Keratinocyte (primary cell): ENCODE measurements at regions not wholly inside any gene's neighbourhood (a gene's known extent, or its start where the extent isn't known, plus 50 kb on each side); places are given as distances from the start of the nearest gene placed in this dataset.

Source experiments
- DNase-seq: peaks from one replicate; pipeline ENCODE4 v3.0.0-alpha.2; 2011; ENCODE audit warnings: low read depth, missing footprints, low spot score
- FAIRE-seq: peaks from 2 replicates; lab custom pipeline; 2011; peaks lifted over from hg19 to GRCh38; lab: Jason Lieb, UNC
- H2AFZ ChIP-seq: 2 replicates; pipeline ENCODE4 v1.6.0; 2012; ENCODE audit warnings: low read length, control low read depth, inconsistent platforms; ENCODE audit not compliant: control insufficient read depth
- H3K27ac ChIP-seq: 2 replicates; pipeline ENCODE4 v1.5.1; 2011; ENCODE audit warnings: low read length; ENCODE audit not compliant: control insufficient read depth, insufficient read depth
- H3K27me3 ChIP-seq: 3 replicates; pipeline ENCODE4 v1.6.0; 2011; ENCODE audit warnings: low read length; ENCODE audit not compliant: control insufficient read depth, insufficient read depth; ENCODE audit errors: extremely low read depth
- H3K36me3 ChIP-seq, 2 experiments: 2 replicates in 1 of 2; 3 replicates in 1 of 2; pipeline ENCODE4 v1.5.1; 2011; ENCODE audit warnings: low read length in 2 of 2, mild to moderate bottlenecking in 1 of 2; ENCODE audit not compliant: control insufficient read depth in 2 of 2, insufficient read depth in 2 of 2; ENCODE audit errors: extremely low read depth in 1 of 2
- H3K4me1 ChIP-seq: 3 replicates; pipeline ENCODE4 v1.5.1; 2011; ENCODE audit warnings: low read length; ENCODE audit not compliant: control insufficient read depth, insufficient read depth; ENCODE audit errors: extremely low read depth
- H3K4me2 ChIP-seq: 3 replicates; pipeline ENCODE4 v1.6.0; 2011; ENCODE audit warnings: low read depth, low read length; ENCODE audit not compliant: control insufficient read depth, insufficient read depth; ENCODE audit errors: extremely low read depth
- H3K4me3 ChIP-seq, 3 experiments: fragments of 200-600 bp in 1 of 3; sonication (generic) in 1 of 3; 2 replicates in 2 of 3; 3 replicates in 1 of 3; pipeline ENCODE4 v1.5.1; 2011 to 2016; ENCODE audit warnings: low read length in 3 of 3, mild to moderate bottlenecking in 3 of 3, control low read depth in 2 of 3, inconsistent platforms in 1 of 3, low read depth in 1 of 3, mixed read lengths in 1 of 3, mixed run types in 1 of 3, moderate library complexity in 1 of 3; ENCODE audit not compliant: control insufficient read depth in 2 of 3, insufficient read depth in 2 of 3; ENCODE audit errors: extremely low read depth in 1 of 3
- H3K79me2 ChIP-seq: 2 replicates; pipeline ENCODE4 v1.6.0; 2012; ENCODE audit warnings: low read length; ENCODE audit not compliant: control insufficient read depth, insufficient read depth
- H3K9ac ChIP-seq: 3 replicates; pipeline ENCODE4 v1.6.0; 2011; ENCODE audit warnings: low read length; ENCODE audit not compliant: control insufficient read depth, insufficient read depth; ENCODE audit errors: extremely low read depth
- H3K9me1 ChIP-seq: 3 replicates; pipeline ENCODE4 v1.6.0; 2011; ENCODE audit warnings: low read length; ENCODE audit not compliant: control insufficient read depth, insufficient read depth; ENCODE audit errors: extremely low read depth
- H3K9me3 ChIP-seq: 2 replicates; pipeline ENCODE4 v1.5.1; 2012; ENCODE audit warnings: low read depth, low read length; ENCODE audit not compliant: control insufficient read depth
- H4K20me1 ChIP-seq: 3 replicates; pipeline ENCODE4 v1.6.0; 2011; ENCODE audit warnings: low read length; ENCODE audit not compliant: control insufficient read depth, insufficient read depth; ENCODE audit errors: extremely low read depth
- CTCF ChIP-seq, 3 experiments: IDR thresholded peaks in 1 of 3; conservative IDR thresholded peaks in 1 of 3; optimal IDR thresholded peaks in 1 of 3; 2 replicates in 2 of 3; 3 replicates in 1 of 3; pipeline versions ENCODE3 to v1.5.1; 2011; ENCODE audit warnings: low read length in 3 of 3, mild to moderate bottlenecking in 3 of 3, moderate library complexity in 2 of 3, control low read depth in 1 of 3, inconsistent platforms in 1 of 3; ENCODE audit not compliant: insufficient read depth in 2 of 3; ENCODE audit errors: extremely low read depth in 1 of 3
- EZH2 ChIP-seq: IDR thresholded peaks from one replicate; pipeline ENCODE4 v1.6.1; 2012; ENCODE audit warnings: inconsistent platforms, mild to moderate bottlenecking, low read length, moderate library complexity
- dilution Hi-C: fragments of 300-500 bp; cut with MboI; formaldehyde crosslinking; loops from one replicate; pipeline ENCODE4 v1.7.0; 2020; ENCODE audit warnings: low sequenced_read_pairs; ENCODE audit not compliant: extremely low pct_ligation_motif_present

- dilution Hi-C loops, result no loop called here
- H3K4me1 ChIP-seq, result no peaks in the 10 kb centered on the region
- H3K27me3 ChIP-seq, result no peaks in the 10 kb centered on the region
- no peak overlapping the region for H3K4me3 ChIP-seq
- no peak for TF ChIP-seq EZH2
- no peak for TF ChIP-seq CTCF (optimal IDR thresholded peaks at IDR 0.05 in 1 of 3, IDR thresholded peaks at IDR 0.05 in 1 of 3, conservative IDR thresholded peaks at IDR 0.05 in 1 of 3; ENCODE audit: extremely low read depth in 1 of 3, insufficient read depth in 2 of 3, low read length in 3 of 3)
- no peaks in the 10 kb centered on the region for H3K9me3 ChIP-seq
- no peak overlapping the region for H3K27ac ChIP-seq
- no peaks in the 10 kb centered on the region for H3K9me1 ChIP-seq
- no peak for DNase-seq
- H3K9ac ChIP-seq, result no peak overlapping the region
- no peaks in the 10 kb centered on the region for H3K36me3 ChIP-seq
- no peak overlapping the region for H2AFZ ChIP-seq
- H4K20me1 ChIP-seq, result no peaks in the 10 kb centered on the region
- H3K4me2 ChIP-seq, result no peak overlapping the region
- no peak for FAIRE-seq
- H3K79me2 ChIP-seq, result no peaks in the 10 kb centered on the region
Observed at GRCh38 chr21:38938769-38939168, 133.0 kb downstream of the ETS2 start.

GRCh38 chr21:38938343-38938742 is 132.6 kb downstream of the ETS2 start:
- Histone ChIP-seq H3K79me2 (no peaks in the 10 kb centered on the region), H3K4me3 (no peak overlapping the region), H3K27ac (no peak overlapping the region), H3K4me2 (no peak overlapping the region), H3K9me1 (no peaks in the 10 kb centered on the region), H3K36me3 (no peaks in the 10 kb centered on the region), H3K4me1 (no peaks in the 10 kb centered on the region), H2AFZ (no peak overlapping the region), H3K27me3 (no peaks in the 10 kb centered on the region), H4K20me1 (no peaks in the 10 kb centered on the region), H3K9ac (no peak overlapping the region), H3K9me3 (no peaks in the 10 kb centered on the region)
- TF ChIP-seq EZH2 (no peak), CTCF (optimal IDR thresholded peaks at IDR 0.05 in 1 of 3, IDR thresholded peaks at IDR 0.05 in 1 of 3, conservative IDR thresholded peaks at IDR 0.05 in 1 of 3; ENCODE audit: extremely low read depth in 1 of 3, insufficient read depth in 2 of 3, low read length in 3 of 3) (no peak)
- no peak for DNase-seq
- dilution Hi-C loops, result no loop called here
- no peak for FAIRE-seq
